ENCODE measurements at regions not wholly inside any gene's neighbourhood (a gene's known extent, or its start where the extent isn't known, plus 50 kb on each side); places are given as distances from the start of the nearest gene placed in this dataset.
A peak's percentile ranks its signal among the peaks of the same experiment; 100 is the strongest.

- H3K27ac ChIP-seq (ENCODE audit: low read depth in 1 of 2, low read length in 2 of 2): no peak overlapping the region
- intact Hi-C loops (cut with micrococcal nuclease): no loop called here
- no peak for TF ChIP-seq CTCF (IDR thresholded peaks at IDR 0.05)
- no peaks in the 10 kb centered on the region for H4K20me1 ChIP-seq (ENCODE audit: insufficient read depth, low read length)
- H3K4me1 ChIP-seq (ENCODE audit: control insufficient read depth in 1 of 2, insufficient read depth in 2 of 2, low read length in 2 of 2): no peaks in the 10 kb centered on the region
- no peaks in the 10 kb centered on the region for H3K36me3 Mint-ChIP-seq
- H2AFZ ChIP-seq (ENCODE audit: insufficient read depth, low read depth, low read length, poor library complexity, severe bottlenecking): no peak overlapping the region
- DNase-seq: no peak
- no peaks in the 10 kb centered on the region for H3K79me2 ChIP-seq (ENCODE audit: insufficient read depth, low read length)
- H3K9ac ChIP-seq (ENCODE audit: insufficient read depth, low read length, poor library complexity, severe bottlenecking): no peak overlapping the region
- no peaks in the 10 kb centered on the region for H3K27me3 Mint-ChIP-seq (ENCODE audit: low read depth in 3 of 3)
- no peak overlapping the region for H3K4me3 ChIP-seq (replicated peaks in 1 of 3; ENCODE audit: low read depth in 2 of 3, low read length in 3 of 3)
- H3K36me3 ChIP-seq (replicated peaks in 1 of 2; ENCODE audit: control insufficient read depth in 1 of 2, insufficient read depth in 2 of 2, low read length in 2 of 2): no peaks in the 10 kb centered on the region
- no CpG with 5 or more reads among the region's 3 CpGs for WGBS (ENCODE audit: insufficient coverage)
- H3K4me3 Mint-ChIP-seq: no peak overlapping the region
- H3K4me2 ChIP-seq (replicated peaks; ENCODE audit: extremely low read depth, low read length, poor library complexity, severe bottlenecking): no peak overlapping the region
- no peaks in the 10 kb centered on the region for H3K27me3 ChIP-seq (ENCODE audit: control insufficient read depth in 2 of 2, insufficient read depth in 2 of 2, low read length in 2 of 2)
- peaks cover 0 to 2% (median 0%) of the 10 kb centered on the region in 7 donors for H3K9me3 Mint-ChIP-seq
- H3K9me3 ChIP-seq (replicated peaks in 1 of 2; ENCODE audit: control insufficient read depth in 1 of 2, insufficient read depth in 1 of 2, low read length in 2 of 2): no peaks in the 10 kb centered on the region
- H3K4me1 Mint-ChIP-seq: peaks cover 8% of the 10 kb centered on the region
- H3K27ac Mint-ChIP-seq: no peak overlapping the region
Measured at GRCh38 chr2:157940024-157940423, 63.9 kb upstream of the ACVR1 start.

GRCh38 chr2:157938556-157938955 lies 62.4 kb upstream of the ACVR1 start:
- no peak overlapping the region for H3K4me3 Mint-ChIP-seq
- no peaks in the 10 kb centered on the region for H3K36me3 ChIP-seq (replicated peaks in 1 of 2; ENCODE audit: control insufficient read depth in 1 of 2, insufficient read depth in 2 of 2, low read length in 2 of 2)
- H3K27me3 Mint-ChIP-seq (ENCODE audit: low read depth in 3 of 3): no peaks in the 10 kb centered on the region
- no peak overlapping the region for H3K4me2 ChIP-seq (replicated peaks; ENCODE audit: extremely low read depth, low read length, poor library complexity, severe bottlenecking)
- no peak overlapping the region for H2AFZ ChIP-seq (ENCODE audit: insufficient read depth, low read depth, low read length, poor library complexity, severe bottlenecking)
- H3K4me1 Mint-ChIP-seq: peaks cover 8% of the 10 kb centered on the region
- no peaks in the 10 kb centered on the region for H3K27me3 ChIP-seq (ENCODE audit: control insufficient read depth in 2 of 2, insufficient read depth in 2 of 2, low read length in 2 of 2)
- 93% methylated on average over 3 of the region's 3 CpGs for WGBS (ENCODE audit: insufficient coverage)
- H3K4me3 ChIP-seq (replicated peaks in 1 of 3; ENCODE audit: low read depth in 2 of 3, low read length in 3 of 3): no peak overlapping the region
- no peak for DNase-seq
- H4K20me1 ChIP-seq (ENCODE audit: insufficient read depth, low read length): no peaks in the 10 kb centered on the region
- peaks cover 0 to 2% (median 0%) of the 10 kb centered on the region in 7 donors for H3K9me3 Mint-ChIP-seq
- no peaks in the 10 kb centered on the region for H3K4me1 ChIP-seq (ENCODE audit: control insufficient read depth in 1 of 2, insufficient read depth in 2 of 2, low read length in 2 of 2)
- H3K27ac ChIP-seq (ENCODE audit: low read depth in 1 of 2, low read length in 2 of 2): no peak overlapping the region
- no peak overlapping the region for H3K9ac ChIP-seq (ENCODE audit: insufficient read depth, low read length, poor library complexity, severe bottlenecking)
- no peaks in the 10 kb centered on the region for H3K36me3 Mint-ChIP-seq
- H3K9me3 ChIP-seq (replicated peaks in 1 of 2; ENCODE audit: control insufficient read depth in 1 of 2, insufficient read depth in 1 of 2, low read length in 2 of 2): no peaks in the 10 kb centered on the region
- intact Hi-C loops (cut with micrococcal nuclease): no loop called here
- H3K27ac Mint-ChIP-seq: peak overlapping the region in 4 of 7 donors; percentile 6 to 75 (median 42)
- no peak for TF ChIP-seq CTCF (IDR thresholded peaks at IDR 0.05)
- no peaks in the 10 kb centered on the region for H3K79me2 ChIP-seq (ENCODE audit: insufficient read depth, low read length)

Measured in CD14-positive monocyte (primary cell).